A172 (cell line): ENCODE measurements at regions not wholly inside any gene's neighbourhood (a gene's known extent, or its start where the extent isn't known, plus 50 kb on each side); places are given as distances from the start of the nearest gene placed in this dataset.

Experiments
- DNase-seq: peaks from one replicate; pipeline ENCODE4 v3.0.0-alpha.2; 2015; ENCODE audit warnings: low spot score

GRCh38 chr2:67836866-67837265, 225.9 kb downstream of the C1D start:
- DNase-seq = no peak

GRCh38 chr2:67838205-67838604, 224.6 kb downstream of the C1D start:
- DNase-seq = no peak

GRCh38 chr2:67839242-67839641, 223.6 kb downstream of the C1D start:
- peak; percentile 55 for DNase-seq

GRCh38 chr2:67839668-67840067, 223.1 kb downstream of the C1D start:
- no peak for DNase-seq

- DNase-seq = peak; percentile 86
Measured at GRCh38 chr2:67840460-67841068, 222.2 kb downstream of the C1D start.

GRCh38 chr2:67841711-67842110, 221.1 kb downstream of the C1D start:
- no peak for DNase-seq

- DNase-seq = no peak
Measured at GRCh38 chr2:67842375-67842959, 220.3 kb downstream of the C1D start.

- no peak for DNase-seq
Measured at GRCh38 chr2:67844024-67844540, 218.7 kb downstream of the C1D start.

- no peak for DNase-seq
Measured at GRCh38 chr2:67845621-67846369, 217.0 kb downstream of the C1D start.

GRCh38 chr2:67846370-67847070, 216.3 kb downstream of the C1D start:
- DNase-seq = peak; percentile 92

- no peak for DNase-seq
Measured at GRCh38 chr2:67848551-67849285, 214.1 kb downstream of the C1D start.

GRCh38 chr2:67851016-67851415, 211.8 kb downstream of the C1D start:
- DNase-seq = no peak

GRCh38 chr2:67851956-67852824, 210.6 kb downstream of the C1D start:
- no peak for DNase-seq

- no peak for DNase-seq
Measured at GRCh38 chr2:67854103-67854743, 208.6 kb downstream of the C1D start.

GRCh38 chr2:67854798-67855197, 208.0 kb downstream of the C1D start:
- no peak for DNase-seq

GRCh38 chr2:67856866-67857265, 205.9 kb downstream of the C1D start:
- DNase-seq = no peak

- no peak for DNase-seq
Measured at GRCh38 chr2:67857836-67858235, 205.0 kb downstream of the C1D start.

- DNase-seq = no peak
Measured at GRCh38 chr2:67858886-67859285, 203.9 kb downstream of the C1D start.

GRCh38 chr2:67865917-67866316, 196.9 kb downstream of the C1D start:
- DNase-seq = no peak

- peak; percentile 77 for DNase-seq
Measured at GRCh38 chr2:67867735-67868134, 195.1 kb downstream of the C1D start.
